HG02884 (cell line): ENCODE measurements at regions not wholly inside any gene's neighbourhood (a gene's known extent, or its start where the extent isn't known, plus 50 kb on each side); places are given as distances from the start of the nearest gene placed in this dataset.
"Not testable (repeated sequence)": the region's sequence is repeated elsewhere in the genome, so short reads cannot be mapped to it uniquely, and the experiment has no call there.

ENCODE experiments used
- ATAC-seq: cut with Tn5 transposase; IDR thresholded peaks from one replicate; pipeline ENCODE4 v1.9.1; 2021; ENCODE audit warnings: mild to moderate bottlenecking, moderate library complexity; ENCODE audit not compliant: unreplicated experiment

DNA sequence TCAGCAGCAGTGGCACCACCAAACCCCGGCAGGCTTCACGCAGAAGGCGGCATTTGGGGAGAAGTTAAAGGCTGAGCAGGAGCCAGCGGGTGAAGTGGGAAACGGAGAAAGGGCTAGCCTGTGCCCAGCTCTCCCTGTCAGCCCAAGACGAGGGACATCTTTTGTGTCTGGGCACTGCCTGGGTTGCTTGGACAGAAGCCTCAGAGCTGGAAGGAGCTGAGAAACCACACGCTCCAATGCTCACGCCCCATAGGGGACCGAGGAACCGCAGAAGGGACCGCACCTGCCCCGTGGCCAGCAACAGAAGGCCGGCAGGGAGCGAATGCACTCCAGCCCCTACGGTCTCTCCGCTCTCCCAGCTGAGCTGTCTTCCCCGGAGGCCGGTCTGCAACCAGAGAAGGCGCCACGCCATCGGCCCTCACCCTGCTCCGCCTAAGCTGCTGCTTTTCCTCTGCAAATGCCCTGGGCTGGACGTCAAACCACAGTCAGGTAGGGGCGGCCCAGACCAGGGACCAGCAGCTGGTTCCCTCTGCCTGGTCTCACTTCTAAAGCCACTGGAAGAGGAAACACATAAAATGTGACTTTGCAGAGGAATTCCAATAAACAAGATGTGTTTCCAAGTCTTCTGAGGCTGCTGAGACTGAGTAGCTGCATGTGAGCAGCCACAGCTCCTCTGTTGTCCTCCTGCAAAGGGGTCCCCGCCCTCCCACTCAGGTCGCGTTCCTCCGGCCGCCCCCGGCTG lies 182.4 kb upstream of the ZNF469 start:
- not testable (repeated sequence) for ATAC-seq

DNA sequence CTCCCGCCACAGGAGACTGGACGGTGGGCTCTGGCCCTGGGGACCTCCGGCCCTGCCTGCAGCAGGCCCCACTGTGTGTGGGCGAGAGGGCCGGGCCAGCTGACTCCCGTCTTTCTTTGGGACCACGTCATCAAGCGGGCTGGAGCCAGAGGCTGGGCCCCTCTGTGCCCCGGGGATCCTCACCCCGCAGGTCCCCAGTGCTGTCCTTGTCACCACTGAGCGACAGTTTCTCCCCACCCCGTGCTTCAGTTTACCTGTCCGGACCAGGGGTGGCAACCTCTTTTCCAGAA lies 181.9 kb upstream of the ZNF469 start:
- ATAC-seq = no peak

DNA sequence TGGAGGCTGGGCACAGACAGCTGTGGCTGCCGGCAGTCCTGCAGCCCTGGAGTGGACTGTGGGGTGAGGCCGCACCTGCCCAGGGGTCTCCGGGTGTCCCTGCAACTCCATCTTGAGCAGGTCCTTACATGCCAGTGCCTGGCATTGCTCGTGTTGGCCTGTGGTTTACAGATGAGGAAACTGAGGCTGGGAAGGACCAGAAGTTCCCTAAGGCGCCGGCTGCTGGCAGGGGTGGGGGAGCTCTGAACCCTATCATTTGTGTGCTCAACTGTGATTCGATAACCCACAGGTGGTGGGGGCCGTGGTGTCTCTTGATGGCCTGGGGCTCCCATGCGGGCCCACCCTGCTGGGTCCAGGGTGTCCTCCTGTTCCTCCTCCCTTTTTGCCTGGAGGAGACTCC lies 181.1 kb upstream of the ZNF469 start:
- ATAC-seq = not testable (repeated sequence)

DNA sequence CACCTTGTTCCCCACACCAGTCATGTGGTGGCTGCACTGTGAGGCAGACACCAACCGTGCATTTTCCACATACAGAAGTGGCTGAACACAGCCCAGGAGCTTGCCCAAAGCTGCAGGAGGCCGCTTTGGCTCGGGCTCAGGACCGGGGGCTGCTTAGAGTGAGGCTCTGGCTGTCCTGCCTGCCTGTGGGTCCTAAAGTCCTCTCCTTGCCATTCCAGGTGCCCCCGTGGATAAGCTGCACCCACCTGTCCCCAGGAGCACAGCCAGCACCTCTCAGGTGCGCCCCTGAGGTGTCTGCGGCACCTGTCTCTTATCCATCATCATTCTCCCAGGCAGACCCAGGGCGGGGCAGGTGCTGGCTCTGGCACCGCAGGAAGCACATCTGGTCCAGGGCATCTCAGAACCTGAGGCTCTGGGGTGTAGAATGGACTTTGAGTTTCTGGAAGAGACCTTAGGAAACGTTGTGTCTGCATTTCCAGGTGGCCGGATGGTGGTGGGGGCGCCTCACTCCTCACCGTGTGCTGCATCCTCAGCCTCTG lies 180.5 kb upstream of the ZNF469 start:
- no peak for ATAC-seq

DNA sequence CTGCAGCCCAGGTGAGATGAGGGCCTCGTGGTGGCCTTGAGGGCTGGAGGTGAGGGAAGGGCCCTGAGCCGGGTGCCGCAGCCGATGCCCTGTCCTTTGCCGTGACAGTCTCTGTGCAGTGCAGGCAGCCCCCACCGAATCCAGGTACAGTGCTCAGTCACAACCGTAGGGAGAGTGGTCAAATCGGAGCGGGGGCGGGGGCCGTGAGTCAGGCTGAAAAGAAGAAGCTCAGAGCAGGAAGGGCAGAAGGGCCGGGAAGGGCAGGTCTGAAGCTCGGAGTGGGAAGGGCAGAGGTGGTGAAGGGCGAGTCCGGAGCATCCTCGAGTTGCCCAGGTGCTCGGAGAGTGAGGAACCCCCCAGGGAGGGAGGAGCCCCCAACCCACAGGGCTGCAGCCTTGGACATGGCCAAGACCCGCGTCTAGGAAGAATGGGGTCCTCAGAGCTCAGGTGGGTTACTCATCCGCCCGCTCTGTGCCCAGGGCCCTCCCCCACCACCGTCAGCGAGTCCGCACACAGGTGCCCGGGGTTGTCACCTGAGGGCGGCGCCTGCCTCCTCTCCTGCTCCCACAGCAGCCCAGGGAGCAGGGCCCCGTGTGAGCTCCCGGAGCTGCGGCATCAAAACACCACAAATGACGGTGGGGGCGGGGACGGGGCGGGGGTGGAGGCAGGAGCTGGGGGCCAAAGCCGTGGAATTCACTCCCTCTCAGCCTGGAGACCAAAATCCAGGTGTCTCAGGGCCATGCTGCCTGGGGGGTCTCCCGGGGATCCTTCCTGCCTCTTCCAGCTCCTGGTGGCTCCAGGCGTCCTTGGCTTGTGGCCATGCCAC lies 179.7 kb upstream of the ZNF469 start:
- ATAC-seq = not testable (repeated sequence)

DNA sequence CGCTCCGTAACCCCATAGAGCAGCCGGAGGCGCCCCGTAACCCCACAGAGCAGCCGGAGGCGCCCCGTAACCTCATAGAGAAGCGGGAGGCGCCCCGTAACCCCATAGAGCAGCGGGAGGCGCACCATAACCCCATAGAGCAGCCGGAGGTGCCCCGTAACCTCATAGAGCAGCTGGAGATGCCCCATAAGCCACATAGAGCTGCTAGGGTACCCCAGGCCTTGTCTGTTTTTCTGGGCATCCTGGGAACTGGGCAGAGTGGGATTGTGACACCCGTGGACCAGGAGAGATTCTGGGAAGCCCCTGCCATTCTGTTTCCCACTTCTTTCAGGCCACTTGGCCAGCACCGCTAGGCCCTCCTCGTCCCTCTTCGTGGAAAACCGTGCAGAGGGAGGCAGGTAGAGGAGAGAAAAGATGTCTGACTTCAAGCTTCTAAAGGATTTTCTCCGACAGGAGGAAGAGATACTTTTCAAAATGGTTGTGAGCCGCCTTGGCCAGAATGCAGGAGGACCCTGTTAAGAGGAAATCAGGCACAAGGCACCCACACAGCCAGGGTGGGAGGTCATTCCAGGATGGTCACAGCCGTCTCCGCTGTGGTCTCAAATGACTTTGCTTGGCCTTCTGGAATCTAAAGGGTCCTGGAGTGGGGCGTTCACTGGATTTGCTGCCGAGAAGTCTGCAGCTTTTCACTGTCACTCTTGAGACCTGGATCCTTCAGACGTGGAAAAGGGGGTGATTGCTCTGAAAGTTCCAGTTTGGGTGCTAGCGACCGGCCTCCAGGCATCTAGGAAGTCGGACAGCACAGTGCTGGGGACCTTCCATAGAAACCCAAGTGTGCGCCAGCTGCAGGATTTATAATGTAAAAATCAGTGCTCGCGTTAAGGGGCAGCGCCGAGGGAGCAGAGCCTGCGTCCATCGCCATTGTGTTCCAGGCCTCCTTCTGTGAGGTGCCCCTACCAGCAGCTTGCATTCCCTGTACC lies 178.3 kb upstream of the ZNF469 start:
- ATAC-seq = not testable (repeated sequence)

DNA sequence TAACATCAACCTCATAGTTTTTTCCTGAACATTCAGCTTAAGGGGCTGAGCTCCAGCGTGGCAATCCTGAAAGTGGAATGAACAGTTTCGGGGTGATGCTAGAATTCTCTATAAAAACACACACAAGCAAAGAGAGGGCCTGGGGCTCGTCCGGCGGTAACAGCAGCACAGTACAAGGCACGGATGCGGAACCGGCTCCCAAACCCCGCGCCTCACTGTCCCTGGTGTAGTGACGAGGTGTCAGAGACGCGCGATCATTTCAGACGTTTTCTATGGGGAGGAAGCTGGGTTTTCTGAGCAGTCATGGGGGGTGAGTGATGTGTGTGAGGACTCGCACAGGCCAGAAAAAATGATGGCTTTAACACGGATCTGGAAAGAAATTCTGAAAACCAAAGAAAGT lies 177.3 kb upstream of the ZNF469 start:
- not testable (repeated sequence) for ATAC-seq

DNA sequence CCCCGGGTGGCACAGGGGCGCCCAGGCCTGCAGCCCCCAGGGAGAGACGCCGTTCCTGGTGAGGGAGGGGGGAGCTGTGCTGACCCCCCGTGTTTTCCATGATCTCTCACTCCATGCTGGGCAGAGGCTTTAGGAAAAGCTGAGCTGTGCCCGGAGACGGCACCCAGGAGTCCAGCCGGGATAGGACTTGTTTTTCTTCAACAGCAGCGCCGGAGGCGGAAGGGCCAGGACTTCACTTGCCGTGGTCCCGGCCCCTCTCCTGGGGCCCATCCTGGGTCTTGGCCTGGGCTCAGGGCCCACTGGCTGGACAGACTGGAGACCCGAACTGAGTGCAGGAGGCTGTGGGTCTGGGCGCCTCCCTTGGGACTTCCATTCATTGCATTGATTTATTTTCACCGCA lies 176.8 kb upstream of the ZNF469 start:
- not testable (repeated sequence) for ATAC-seq

DNA sequence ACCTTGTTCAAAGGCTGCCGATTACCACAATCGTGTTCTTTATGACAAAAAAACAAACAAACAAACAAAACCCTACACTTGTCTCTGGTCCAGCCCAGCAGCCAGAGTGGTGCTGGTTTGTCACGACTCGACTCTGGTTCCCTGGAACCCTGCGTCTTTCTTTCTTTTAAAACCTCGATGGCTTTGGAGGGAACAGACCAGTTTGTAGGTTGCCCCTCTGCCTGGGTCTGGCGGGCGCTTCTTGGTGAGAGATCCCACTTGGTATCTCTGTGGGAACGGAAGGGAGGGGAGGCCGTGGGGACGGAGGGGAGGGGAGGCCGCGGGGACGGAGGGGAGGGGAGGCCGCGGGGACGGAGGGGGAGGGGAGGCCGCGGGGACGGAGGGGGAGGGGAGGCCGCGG lies 176.2 kb upstream of the ZNF469 start:
- ATAC-seq = not testable (repeated sequence)

DNA sequence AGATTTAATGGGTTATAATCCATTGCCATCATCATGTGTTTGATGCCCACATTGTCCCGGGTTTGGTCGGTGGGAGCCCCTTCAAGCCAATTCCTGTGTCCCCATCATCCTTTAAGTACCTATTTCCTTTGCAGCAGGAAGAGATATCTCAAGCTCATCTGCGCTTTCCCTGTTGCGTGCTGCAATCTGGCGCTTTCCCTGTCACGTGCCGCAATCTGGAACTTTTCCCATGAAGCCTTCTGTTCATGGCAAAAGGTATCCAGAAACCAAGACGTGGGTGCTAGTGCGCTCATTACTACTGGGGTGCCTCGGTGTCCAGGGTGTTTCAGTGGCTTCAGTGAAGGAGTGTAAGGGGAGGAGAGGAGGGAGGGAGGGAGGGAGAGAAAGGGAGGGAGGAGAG lies 174.6 kb upstream of the ZNF469 start:
- no peak for ATAC-seq

DNA sequence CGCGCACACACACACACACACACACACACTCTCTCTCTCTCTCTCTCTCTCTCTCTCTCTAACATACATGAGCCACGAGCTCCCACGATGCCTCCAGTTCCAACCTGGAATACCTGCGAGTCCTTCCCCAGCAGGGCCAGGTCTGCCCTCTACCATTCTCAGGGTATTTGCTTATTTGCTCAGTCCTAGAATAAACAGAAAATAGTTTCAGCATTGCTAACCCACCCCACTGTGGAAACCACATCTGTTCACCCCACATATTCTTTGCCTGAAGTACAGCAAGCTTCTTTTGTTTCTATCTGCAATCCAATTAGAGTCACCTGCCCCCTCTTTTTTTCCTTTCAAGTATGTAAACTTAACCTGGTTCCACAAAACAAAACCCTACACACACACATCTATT lies 174.0 kb upstream of the ZNF469 start:
- not testable (repeated sequence) for ATAC-seq

DNA sequence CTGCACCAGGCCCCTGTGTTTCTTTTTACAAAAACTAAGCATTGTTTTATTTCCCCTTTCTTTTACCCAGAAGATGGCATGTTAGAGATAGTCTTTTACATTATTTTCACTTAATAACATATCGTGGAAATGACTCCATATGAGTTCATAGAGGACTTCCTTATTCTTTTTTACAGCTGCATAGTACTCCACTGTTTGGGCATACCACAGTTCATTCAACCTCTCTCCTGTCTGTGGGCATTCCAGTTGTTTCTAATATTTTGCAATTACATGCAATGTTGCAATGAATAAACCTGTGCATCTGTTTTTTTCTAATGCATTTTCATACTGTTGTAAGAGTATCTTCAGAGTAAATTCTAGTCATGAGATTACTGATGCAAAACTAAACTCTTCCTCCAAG lies 173.2 kb upstream of the ZNF469 start:
- ATAC-seq = not testable (repeated sequence)

DNA sequence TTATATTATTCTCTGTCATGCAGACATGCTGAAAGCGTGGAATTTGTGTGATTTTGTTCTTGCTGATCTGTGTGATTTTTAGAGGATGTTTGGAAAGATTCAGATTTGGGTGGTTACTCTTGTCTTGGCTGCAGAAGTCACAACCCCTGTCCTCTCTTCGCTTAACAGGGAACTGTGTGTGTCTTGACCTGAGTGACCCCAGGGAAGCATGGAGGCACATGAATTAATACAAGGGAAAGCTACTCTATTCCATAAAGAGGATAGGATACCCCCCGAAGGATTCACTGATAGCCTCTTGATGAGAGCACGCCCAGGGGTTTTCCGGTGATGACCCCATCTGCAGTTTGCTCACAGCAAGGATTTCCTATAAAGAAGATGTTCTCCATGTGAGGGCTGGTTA lies 168.8 kb upstream of the ZNF469 start:
- ATAC-seq = not testable (repeated sequence)

DNA sequence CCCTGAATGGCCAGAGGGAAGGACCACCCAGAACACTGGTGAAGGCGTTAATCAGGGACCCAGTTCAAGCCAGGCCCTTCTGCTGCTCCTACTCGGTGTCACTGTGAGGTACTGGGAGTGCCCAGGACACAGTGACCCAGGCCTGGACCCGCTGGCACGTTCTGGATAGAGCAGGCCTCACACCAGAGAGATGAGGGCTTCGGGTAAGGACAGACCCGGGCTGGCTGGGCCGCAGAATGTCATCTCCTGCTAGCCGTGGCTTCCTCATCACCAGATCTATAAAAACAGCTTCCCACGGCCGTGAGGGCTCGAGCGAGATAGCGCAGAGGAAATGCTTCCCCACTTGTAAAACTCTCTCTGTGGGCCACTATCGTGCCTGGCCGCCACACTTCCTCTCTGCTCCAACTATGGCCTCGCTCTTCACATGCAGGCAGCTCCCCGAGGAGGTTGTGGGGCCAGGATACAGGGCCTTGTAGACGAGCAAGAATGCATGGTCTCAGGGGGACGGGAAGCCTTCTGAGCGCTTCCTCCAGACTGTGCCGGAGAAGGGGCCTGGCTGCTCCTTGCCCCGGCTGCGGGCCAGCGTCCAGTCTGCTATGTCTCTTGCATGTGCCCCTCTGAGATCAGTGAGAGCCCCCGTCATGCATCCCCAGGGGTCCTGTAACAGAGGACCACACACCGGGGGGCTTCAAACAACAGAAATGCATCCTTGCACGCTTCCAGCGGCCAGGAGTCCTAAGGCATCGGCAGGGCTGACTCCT lies 161.6 kb upstream of the ZNF469 start:
- ATAC-seq = not testable (repeated sequence)

DNA sequence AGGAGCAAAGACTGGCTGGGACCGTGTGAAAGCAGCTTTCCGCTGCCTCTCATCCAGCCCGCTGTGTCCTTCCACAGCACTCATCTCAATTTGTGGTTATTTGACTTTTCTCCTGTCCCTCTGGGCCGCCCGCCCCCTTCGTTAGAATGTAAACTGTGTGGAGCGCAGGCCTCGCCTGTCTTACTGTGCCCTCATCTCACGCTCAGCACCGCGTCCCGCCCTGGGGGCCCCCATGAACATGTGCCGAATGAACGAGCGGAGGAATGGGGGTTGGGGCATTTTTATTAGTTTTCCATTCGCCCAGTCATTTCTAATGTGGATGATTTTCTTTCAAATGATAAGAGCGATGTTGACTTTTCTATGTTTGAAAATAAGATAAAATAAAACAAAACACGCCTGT lies 159.1 kb upstream of the ZNF469 start:
- not testable (repeated sequence) for ATAC-seq

DNA sequence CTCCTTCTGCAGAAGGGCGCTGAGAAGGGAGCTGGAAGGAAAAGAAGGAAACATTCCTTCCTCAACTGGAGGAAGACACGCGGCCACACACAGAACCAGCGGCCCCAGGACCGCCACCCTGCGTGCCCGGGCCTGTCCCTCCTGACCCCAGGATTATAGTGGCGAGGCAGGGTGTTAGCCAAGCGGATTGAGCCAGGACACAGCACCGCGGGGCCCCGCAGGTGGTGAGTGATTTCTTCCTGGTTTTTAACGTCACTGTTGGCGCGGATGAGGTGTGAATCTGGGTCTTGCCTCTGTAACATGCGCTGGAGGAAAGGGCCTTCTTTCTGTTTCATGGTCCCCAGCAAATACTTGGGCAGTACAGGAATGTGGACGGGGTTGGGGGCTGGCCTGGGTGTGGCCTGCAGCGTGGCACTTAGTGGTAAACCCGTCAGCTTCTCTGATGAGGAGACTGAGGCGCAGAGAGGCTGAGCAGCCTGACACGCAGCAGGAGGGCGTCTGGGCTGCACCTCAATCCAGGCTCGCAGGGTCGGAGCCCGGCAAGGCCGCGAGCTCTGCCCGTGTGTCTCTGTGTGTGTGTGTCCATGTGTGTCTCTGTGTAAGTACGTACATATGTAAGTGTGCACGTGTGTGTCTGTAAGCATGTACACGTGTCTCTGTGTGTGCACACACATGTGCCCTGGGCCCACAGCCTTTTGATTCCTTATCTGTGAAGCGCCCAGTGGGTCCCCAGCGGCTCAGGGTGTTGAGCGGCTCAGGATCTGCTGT lies 158.4 kb upstream of the ZNF469 start:
- not testable (repeated sequence) for ATAC-seq

DNA sequence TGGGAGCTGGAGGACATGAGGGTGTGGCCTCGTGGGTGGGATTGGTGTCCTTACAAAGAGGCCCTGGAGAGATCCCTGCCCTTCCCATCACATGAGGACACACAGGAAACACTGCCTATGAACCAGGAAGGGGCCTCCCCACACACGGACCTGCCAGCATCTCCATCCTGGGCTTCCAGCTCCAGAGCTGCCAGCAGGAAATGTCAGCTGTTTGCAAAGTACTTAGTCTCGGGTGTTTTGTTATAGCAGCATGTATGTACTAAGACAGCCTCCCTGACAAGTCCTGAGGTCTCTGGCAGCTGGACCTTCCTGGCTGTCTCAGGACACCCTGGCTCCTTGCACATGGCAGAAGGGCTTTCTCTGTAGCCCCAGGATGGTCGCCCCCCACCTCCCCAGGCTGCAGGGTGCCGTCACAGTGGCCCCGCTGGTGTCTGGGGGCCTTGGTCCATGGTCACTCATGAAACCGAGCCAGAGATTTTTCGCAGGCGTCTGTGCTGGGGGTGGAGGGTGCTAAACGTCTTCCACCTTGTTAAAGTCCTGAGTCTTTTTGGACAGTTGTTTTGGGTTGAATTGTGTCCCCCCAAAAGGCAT lies 157.0 kb upstream of the ZNF469 start:
- not testable (repeated sequence) for ATAC-seq

DNA sequence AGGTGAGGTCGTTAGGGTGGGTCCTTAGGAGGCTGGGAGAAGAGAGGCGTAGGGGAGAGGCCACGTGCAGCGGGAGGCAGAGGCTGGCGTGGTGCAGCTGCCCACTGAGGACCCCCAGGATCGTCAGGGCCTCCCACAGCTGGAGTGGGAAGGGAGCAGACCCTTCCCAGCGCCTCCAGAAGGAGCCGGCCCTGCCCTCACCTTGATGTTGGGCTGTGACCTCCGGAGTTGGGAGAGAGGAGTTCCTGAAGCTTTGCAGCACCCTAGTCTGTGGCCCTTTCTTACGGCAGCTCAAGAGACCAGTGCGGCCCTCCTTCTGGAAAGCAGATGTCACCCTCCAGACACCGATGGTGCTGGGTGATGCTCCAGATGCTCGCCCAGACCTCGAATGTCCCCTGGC lies 156.5 kb upstream of the ZNF469 start:
- ATAC-seq = not testable (repeated sequence)
